Osteocyte (in vitro differentiated cells): ENCODE measurements at regions not wholly inside any gene's neighbourhood (a gene's known extent, or its start where the extent isn't known, plus 50 kb on each side); places are given as distances from the start of the nearest gene placed in this dataset.

Source experiments
- DNase-seq: peaks from one replicate; pipeline ENCODE4 v3.0.0; 2021; ENCODE audit warnings: mixed read lengths; ENCODE audit not compliant: unreplicated experiment; ENCODE audit errors: extremely low spot score
- H3K27ac Mint-ChIP-seq: one replicate; pipeline ENCODE4 v1.8.0; 2021; ENCODE audit warnings: mild to moderate bottlenecking, mixed read lengths; ENCODE audit not compliant: unreplicated experiment
- H3K27me3 Mint-ChIP-seq: one replicate; pipeline ENCODE4 v1.8.0; 2021; ENCODE audit warnings: mixed read lengths; ENCODE audit not compliant: unreplicated experiment
- H3K36me3 Mint-ChIP-seq: one replicate; pipeline ENCODE4 v1.8.0; 2021; ENCODE audit warnings: mixed read lengths; ENCODE audit not compliant: unreplicated experiment
- H3K4me1 Mint-ChIP-seq: one replicate; pipeline ENCODE4 v1.8.0; 2021; ENCODE audit warnings: mixed read lengths; ENCODE audit not compliant: unreplicated experiment
- H3K4me3 Mint-ChIP-seq: one replicate; pipeline ENCODE4 v1.8.0; 2021; ENCODE audit warnings: mild to moderate bottlenecking, moderate library complexity, mixed read lengths; ENCODE audit not compliant: unreplicated experiment
- H3K9me3 Mint-ChIP-seq: one replicate; pipeline ENCODE4 v1.8.0; 2021; ENCODE audit warnings: mixed read lengths; ENCODE audit not compliant: unreplicated experiment
- TF ChIP-seq, protein P1 (sequence below): fragments of 200-600 bp; sonication (generic); IDR thresholded peaks from 2 replicates; pipeline ENCODE4 v1.5.0; 2021; ENCODE audit warnings: antibody characterized with exemption, mild to moderate bottlenecking, moderate library complexity

DNA sequence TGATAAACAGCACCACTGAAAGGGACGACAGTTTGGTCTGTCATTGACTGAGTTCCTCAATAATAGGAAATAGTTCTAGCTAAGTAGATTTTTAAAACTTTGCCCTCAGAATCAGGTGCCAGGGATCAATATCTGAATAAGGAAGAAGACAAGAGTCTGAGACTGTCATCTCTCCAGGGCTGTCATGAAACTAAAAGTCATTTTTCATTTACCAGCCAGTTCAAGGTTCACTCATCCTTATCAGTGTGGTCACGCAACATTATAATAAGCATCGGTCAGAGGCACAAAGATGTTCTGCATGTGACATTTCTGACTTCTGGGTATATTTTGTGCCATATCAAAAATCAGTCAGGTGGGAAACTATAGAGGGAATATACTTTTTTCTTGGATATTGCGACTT, 52.5 kb upstream of the E2F3 start:
- no peaks in the 10 kb centered on the region for H3K27me3 Mint-ChIP-seq
- H3K4me3 Mint-ChIP-seq, result no peak overlapping the region
- TF ChIP-seq, protein P1, sequence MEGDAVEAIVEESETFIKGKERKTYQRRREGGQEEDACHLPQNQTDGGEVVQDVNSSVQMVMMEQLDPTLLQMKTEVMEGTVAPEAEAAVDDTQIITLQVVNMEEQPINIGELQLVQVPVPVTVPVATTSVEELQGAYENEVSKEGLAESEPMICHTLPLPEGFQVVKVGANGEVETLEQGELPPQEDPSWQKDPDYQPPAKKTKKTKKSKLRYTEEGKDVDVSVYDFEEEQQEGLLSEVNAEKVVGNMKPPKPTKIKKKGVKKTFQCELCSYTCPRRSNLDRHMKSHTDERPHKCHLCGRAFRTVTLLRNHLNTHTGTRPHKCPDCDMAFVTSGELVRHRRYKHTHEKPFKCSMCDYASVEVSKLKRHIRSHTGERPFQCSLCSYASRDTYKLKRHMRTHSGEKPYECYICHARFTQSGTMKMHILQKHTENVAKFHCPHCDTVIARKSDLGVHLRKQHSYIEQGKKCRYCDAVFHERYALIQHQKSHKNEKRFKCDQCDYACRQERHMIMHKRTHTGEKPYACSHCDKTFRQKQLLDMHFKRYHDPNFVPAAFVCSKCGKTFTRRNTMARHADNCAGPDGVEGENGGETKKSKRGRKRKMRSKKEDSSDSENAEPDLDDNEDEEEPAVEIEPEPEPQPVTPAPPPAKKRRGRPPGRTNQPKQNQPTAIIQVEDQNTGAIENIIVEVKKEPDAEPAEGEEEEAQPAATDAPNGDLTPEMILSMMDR, result no peak
- no peaks in the 10 kb centered on the region for H3K36me3 Mint-ChIP-seq
- peaks cover 2% of the 10 kb centered on the region for H3K4me1 Mint-ChIP-seq
- no peaks in the 10 kb centered on the region for H3K9me3 Mint-ChIP-seq
- no peak for DNase-seq
- no peak overlapping the region for H3K27ac Mint-ChIP-seq

DNA sequence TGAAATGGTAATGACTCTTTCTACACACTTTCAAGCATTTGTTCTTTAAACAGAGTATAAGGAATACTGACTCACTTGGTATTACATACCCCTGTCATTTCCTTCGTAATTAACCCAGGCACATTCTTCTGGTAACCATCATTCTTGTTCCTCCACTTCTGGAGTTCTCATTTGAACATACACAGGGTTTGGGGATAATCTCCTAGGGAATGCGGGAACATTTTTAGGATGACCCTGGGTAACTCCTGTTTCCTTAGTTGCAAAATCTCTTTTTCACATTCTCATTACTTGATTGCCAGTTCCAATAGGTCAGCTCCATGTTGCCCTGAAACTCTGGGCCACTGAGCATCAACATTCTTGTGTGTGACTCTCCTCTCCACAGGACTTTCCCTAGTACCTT, 51.5 kb upstream of the E2F3 start:
- H3K36me3 Mint-ChIP-seq, result no peaks in the 10 kb centered on the region
- peaks cover 2% of the 10 kb centered on the region for H3K4me1 Mint-ChIP-seq
- H3K4me3 Mint-ChIP-seq, result no peak overlapping the region
- no peaks in the 10 kb centered on the region for H3K9me3 Mint-ChIP-seq
- no peak for DNase-seq
- TF ChIP-seq, protein P1, result no peak
- no peak overlapping the region for H3K27ac Mint-ChIP-seq
- no peaks in the 10 kb centered on the region for H3K27me3 Mint-ChIP-seq

GRCh38 chr6:20351534-20351933, 50.1 kb upstream of the E2F3 start:
- H3K27ac Mint-ChIP-seq, result no peak overlapping the region
- peaks cover 2% of the 10 kb centered on the region for H3K4me1 Mint-ChIP-seq
- no peak for DNase-seq
- no peak overlapping the region for H3K4me3 Mint-ChIP-seq
- no peaks in the 10 kb centered on the region for H3K9me3 Mint-ChIP-seq
- TF ChIP-seq, protein P1, result no peak
- H3K27me3 Mint-ChIP-seq, result no peaks in the 10 kb centered on the region
- H3K36me3 Mint-ChIP-seq, result no peaks in the 10 kb centered on the region
